ENCODE measurements at regions not wholly inside any gene's neighbourhood (a gene's known extent, or its start where the extent isn't known, plus 50 kb on each side); places are given as distances from the start of the nearest gene placed in this dataset.

DNA sequence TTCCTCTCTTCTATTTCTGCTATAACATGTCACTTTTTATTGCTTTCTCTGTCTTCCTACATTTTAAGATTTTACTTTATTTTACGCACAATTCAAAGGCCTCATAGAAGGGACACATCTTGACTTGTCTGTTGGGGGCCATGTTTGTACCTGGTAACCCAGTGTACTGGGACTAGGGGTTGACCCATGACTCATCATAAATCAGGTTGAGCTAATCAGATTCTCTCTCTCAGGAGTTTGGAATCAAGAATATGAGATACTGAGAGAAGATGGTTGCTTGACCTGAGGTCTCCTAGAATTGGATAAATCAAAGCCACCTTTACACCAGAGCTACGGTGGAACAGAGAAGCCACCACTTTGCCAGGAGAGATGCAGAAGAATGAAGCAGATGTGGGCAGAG, 153.0 kb downstream of the UXS1 start:
- no peak for DNase-seq

- DNase-seq, result no peak
Observed at GRCh38 chr2:106039634-106040315, 154.3 kb downstream of the UXS1 start.

DNA sequence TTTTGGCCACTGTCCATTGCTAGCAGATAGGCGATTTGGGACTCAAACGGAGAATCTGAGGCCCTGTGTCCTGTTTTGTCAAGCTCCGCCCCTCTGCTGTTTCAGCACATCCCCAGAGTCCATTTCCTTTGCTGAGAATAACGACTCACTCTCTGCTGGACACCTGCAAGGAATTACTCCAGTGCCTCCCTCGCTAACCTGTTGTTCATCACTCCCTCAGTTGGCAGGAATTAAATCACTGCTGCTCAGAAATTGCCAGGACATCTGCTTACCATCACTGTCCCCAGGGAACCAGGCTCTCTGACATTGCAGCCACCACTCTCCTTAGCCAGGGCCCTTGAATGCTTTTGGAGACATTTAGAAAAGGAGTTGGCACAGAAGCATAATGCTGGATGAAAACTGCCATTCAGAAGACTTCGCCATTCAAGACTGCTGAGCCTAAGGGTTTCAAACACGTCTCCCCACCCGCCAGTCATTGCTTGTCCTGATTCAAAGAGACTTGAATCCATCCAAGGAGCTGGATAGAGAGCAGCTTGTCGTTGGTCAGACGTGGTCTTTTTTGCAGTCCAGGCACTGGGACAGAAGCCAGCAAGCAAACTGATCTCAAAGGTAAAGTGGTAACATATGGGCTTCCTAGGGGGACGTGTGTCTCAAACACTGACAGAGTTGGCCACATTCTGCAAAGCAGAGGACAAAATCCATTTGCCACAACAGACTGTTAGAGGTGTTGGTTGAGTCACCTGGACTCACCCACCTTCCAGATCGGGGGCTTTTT, 155.3 kb downstream of the UXS1 start:
- no peak for DNase-seq

DNA sequence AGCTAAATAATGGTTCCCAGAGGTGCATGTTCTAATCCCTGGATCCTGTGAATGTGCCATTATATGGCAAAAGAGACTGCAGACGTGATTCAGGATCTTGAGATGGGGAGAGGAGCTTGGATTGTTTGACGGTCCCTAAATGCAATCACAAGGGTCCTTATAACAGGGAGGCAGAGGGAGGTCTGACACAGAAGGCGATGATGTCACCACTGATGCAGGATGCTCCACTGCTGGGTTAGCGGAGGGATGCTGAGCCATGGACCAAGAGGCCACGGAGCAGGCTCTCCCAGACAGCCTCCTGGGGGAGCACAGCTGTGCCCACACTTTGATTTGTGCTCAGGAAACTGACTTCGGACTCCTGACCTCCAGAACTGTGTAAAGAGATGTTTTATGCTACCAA, 156.2 kb downstream of the UXS1 start:
- no peak for DNase-seq

DNA sequence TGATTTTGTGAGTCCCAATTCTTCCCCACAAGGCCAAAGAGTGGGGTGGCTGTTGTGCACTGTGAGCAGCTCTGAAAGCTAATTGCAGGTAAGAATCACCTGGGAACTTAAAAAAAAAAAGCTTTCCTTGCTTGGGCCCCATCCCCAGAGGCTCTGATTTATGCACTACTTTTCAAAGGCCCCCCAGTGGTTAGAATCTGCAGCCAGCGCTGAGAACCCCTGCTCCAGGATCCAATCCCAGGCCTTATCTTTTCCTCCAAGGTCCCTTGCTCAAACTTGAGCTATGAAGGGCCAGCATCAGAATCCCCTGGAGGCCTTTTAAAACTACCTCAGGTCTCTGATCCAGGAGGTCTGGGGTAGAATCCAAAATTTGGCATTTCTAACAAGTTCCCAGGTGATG, 156.8 kb downstream of the UXS1 start:
- no peak for DNase-seq

- DNase-seq, result no peak
Observed at GRCh38 chr2:106034325-106034724, 159.8 kb downstream of the UXS1 start.

GRCh38 chr2:106032676-106033075, 161.4 kb downstream of the UXS1 start:
- DNase-seq, result no peak

GRCh38 chr2:106030287-106031268, 163.5 kb downstream of the UXS1 start:
- peak; percentile 49 for DNase-seq

DNA sequence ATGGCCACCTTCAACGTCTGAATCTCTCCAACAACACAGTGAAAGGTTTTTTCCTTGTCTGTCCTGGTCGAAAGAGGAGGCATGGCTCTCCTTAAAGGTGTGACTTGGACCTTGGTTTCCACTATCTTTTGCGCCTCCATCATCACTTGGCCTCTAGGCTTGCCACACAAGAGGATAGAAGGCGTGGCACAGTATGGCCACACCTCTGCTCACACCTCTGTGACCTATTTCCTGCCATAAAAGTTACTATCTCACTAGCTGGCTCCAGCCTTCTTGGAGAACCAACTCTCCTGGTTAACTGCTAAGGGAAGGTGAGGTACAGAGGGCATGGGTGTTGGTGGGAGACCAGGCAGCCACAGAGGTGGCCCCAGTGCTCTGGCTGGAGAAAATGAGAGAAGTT, 165.9 kb downstream of the UXS1 start:
- DNase-seq, result no peak

DNA sequence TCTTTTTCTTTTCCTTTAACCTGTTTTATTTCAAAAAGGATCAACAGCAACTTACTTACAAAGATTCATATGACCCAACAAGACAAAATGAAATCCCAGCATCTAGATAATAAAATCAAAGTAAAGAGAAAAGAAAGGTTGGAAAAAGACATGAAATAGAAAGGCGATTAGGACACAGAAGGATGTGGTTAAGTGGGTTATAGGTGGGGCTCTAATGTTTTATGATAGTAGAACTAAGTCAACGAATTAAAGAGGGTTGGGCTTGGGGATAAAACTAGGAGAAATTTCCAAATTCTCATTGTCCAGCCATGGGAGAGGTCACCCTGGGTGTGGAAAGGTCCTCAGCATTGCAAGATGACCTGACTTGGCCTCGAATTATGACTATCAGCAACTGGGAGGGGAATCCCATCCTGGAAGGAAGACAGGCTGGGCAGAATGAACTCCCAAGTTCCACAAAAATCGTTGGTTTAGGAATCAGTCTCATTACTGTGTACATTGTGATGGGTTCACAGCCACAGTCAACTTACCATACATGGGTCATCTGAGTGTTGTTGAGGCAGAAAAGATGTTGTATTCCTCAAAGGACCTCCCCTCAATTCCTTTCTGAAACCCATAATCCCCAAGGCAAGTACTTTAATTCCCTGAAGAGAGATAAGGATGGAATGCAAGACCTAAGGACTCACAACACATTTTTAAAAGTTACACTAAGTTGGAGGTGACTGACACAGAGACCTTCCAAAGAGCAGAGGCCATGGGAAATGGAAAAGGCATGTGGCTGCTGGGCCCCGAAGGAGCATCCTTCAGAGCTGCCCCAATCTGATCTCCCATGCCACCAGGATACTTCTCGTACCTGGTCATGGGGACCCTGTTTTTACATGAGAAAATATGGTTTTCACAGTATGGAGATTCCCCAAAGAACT, 167.6 kb downstream of the UXS1 start:
- DNase-seq, result no peak

GRCh38 chr2:106025796-106026195, 168.3 kb downstream of the UXS1 start:
- DNase-seq, result no peak

DNA sequence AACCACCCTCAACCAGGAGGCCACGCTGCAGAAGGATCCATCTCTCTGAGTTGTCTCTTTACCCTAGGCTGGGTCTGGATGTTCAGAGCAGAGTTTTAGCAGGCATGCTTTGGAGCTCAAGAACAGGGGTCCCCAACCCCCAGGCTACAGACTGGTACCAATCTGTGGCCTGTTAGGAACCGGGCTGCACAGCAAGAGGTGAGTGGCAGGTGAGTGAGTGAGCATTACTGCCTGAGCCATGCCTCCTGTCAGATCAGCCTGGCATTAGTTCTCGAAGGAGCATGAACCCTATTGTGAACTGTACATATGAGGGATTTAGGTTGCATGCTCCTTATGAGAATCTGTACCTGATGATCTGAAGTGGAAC, 172.5 kb downstream of the UXS1 start:
- DNase-seq, result no peak

GRCh38 chr2:106020821-106021661, 173.1 kb downstream of the UXS1 start:
- DNase-seq, result no peak

DNA sequence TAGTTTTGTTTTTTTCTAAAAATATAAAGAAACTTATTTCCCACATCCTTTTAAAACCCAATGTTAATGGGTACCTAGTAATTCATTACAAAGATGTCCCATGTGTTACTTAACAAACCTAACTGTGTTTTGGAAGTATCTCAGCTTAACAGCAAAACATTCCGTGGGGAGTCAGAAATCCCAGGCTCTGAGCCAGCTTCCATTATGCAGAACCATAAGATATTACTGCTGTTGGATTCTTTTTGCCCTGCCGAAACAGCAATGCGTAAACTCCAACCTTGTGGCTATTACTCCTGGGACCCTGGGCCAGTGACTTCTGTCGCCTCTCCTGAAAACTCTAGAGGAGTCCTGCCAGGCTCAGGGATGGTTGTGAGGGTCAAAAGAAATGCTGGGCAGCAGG, 174.1 kb downstream of the UXS1 start:
- no peak for DNase-seq

DNA sequence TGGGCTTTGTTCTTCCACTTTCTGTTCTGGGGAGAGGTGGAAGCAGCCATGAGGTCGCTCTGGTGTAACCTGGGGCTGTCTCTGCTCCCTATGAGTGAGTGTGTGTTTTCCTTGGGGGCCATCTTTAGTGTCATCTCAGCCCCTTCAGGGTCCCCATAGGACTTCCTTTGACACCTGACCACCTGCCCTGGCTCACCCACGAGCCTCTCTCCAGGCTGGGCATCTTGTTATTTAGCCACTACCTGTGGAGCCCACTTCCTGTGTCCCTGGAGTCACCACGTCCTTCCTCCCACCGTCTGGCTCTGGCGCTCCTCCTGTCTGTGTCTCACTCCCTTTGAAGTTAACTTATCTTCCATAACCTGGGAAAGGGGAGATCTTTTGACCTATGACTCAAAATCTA, 176.0 kb downstream of the UXS1 start:
- no peak for DNase-seq

DNA sequence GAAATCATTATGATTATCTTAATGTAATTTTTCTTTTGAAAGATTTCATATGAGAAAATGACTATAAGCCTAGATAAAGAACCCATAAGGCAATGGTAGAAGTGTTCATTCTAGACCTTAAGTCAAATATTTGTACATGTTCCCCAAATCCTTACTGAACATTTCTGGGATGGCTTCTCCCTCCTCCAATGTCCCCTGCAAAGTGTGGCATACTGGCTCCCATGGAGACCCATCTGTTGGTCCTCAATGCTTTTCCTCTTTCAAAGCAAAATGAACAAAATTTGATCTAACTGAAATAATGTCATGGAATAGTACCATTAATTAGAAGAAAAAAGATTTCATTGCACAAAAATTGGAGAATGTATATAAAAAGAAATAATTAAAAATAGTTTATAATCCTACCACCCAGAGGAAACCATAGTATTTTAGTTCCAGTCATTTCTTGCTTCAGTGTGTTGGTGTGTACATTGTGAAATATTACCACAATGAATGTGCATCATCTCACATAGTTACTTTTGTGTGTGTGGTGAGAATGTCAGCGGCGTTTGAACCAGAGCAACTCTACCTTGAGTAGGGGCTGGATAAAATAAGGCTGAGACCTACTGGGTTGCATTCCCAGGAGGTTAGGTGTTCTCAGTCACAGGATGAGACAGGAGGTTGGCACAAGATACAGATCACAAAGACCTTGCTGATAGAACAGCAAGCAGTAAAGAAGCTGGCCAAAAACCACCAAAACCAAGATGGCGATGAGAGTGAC, 181.3 kb downstream of the UXS1 start:
- DNase-seq, result no peak

- no peak for DNase-seq
Observed at GRCh38 chr2:106012001-106012590, 182.0 kb downstream of the UXS1 start.

DNA sequence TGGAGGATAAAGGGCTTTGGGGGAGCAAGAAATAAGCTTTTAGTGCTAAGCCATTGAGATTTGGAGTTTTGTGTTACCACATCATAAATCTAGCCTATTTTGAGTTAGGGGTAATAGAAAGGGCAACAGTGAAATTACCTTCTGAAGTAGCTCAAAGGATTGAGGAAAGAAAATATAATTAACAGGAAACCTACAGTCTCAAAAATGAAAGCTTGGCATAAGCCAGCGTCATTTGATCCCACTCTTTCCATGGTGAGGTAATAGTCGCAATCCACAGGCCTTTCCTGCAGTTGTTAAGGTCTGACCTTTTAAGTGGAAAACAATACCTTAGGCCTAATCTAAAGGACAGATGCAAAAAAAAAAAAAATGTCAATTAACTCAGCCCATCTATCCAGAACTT, 182.7 kb downstream of the UXS1 start:
- no peak for DNase-seq

- no peak for DNase-seq
Observed at GRCh38 chr2:106010818-106011355, 183.2 kb downstream of the UXS1 start.
